NCI-H69 (cell line): ENCODE measurements at regions not wholly inside any gene's neighbourhood (a gene's known extent, or its start where the extent isn't known, plus 50 kb on each side); places are given as distances from the start of the nearest gene placed in this dataset.
"Not testable (repeated sequence)": the region's sequence is repeated elsewhere in the genome, so short reads cannot be mapped to it uniquely, and the experiment has no call there.

Experiments used
- DNase-seq: peaks from one replicate; lab custom pipeline; 2025; lab: John Stamatoyannopoulos, UW

DNA sequence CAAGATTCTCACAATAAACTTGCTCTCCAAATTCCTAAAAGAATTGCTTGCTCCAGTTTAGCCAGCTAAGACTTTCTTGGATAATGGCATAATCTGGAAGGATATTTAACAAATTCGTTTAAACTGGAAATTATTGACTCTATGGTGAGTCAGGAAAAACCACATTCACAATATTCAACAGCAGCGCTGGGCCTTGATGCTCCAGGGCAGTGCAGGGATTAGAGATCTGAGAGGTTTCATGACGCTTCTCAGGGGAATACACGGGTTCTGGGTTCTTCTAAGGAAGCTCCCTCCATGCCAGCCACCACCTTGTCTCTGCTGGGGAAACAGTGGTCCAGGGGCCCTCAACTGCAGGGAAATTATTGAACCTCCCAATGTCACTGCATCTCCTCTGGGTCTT, 123.3 kb upstream of the FAM20C start:
- DNase-seq = not testable (repeated sequence)

DNA sequence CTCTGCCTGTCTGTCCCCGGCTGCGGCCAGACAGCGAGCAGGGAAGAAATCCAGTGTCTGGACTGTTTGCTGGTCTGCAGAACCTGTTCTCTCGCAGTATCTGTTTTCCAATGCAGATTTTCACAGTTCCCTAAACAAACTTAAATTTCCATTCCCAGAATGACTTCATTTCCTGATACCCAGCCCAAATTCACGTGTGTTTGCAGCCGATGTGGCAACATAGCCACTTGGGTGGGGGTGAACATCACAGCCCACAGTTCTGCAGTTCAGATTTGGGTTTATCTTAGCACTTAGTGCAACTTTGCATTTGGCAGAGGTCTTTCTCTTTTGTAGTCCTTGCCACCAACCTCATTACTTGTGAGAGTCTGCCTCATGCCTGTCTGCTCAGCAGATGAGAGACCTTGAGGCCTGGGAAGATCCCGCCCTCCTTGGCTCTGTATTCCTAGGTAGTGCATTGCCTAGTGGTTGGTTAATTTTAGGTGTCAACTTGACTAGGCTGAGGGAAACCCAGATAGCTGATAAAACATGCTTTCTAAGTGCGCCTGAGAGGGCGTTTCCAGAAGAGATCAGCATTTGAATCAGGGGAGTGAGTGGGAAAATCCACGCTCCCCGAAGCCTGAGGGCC, 122.8 kb upstream of the FAM20C start:
- DNase-seq = not testable (repeated sequence)

DNA sequence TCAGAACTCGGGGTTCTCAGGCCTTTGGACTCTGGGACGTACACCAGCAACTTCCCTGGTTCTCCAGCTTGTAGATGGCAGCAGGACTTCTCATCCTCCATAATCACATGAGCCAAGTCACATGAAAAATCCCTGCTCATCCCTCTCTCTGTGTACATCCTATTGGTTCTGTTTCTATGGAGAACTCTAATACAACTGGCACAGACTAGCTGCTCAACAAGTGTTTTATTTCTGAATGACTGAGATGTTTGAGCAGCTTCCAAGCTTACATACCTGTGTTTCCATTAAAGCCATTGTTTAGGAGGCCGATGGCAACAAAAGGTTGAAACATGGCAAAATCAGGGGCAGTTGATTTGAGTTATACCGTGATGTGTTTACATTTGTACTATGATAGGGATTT, 122.2 kb upstream of the FAM20C start:
- DNase-seq = not testable (repeated sequence)

DNA sequence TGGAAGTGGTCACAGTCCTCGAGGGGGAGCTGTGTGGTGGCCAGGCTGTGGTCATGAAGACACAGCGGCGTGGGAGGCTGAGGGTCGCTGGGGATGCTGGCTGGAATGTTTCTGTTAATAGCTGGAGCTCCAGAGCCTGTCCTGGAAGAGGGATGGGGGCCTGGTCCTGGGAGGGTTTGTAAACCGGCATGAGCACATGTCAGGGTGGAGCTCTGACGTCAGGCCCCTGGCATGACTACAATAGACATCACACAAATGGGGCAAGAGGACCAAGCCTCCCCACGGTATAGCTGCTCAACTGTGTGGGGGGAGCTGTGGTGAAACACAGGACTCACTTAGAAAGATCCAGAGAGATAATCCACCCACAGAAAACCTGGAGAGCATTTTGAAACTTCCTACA, 121.4 kb upstream of the FAM20C start:
- not testable (repeated sequence) for DNase-seq

DNA sequence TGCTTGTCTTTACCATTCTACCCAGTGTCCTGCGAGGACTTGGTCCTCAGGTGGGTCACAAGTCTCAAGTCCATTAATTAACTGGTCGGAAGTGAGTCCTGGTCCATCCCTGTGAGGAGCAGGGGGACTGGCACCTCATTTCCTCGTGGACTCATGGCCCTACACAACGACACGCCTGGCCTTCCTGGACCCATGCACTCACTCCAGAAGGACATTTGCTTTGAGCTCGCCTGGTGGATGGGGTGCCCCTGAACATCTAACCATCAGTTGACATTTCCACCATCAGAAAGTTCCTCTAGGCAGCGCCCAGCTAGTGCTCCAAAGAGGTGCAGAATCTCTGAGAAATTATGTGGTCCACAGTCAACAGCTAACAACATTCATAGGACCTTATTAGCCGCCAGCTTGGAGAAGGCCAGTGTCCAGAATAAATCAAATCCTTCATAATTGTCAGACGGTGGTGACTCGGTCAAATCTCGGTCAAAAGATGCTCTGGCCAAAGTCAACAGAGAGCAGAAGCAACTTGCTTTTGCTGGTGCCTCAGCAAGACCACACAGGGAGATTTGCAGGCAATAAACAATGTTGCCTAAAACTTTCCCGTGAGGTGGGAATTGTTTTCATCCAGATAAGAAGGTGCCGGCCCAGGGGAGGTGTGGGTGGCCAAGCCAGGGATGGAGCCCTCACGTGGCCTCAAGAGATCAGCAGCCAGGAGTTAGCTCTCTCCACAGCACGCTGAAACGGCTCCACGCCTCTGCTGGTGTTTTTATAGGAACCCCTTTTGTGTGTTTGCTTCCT, 119.9 kb upstream of the FAM20C start:
- not testable (repeated sequence) for DNase-seq

DNA sequence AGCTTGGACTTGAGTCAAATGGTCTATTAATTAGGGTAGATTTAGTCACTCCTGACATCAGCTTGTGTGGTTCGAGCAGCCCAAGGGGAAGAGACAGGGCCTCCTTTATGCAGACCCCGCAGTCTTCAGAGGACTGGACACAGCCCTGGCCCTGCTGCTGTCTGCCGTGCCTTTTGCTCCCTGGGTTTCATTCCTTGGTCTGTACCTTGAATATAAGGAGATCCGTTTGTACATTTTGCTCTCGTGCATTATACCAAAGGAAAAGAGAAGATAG, 119.4 kb upstream of the FAM20C start:
- DNase-seq = not testable (repeated sequence)

DNA sequence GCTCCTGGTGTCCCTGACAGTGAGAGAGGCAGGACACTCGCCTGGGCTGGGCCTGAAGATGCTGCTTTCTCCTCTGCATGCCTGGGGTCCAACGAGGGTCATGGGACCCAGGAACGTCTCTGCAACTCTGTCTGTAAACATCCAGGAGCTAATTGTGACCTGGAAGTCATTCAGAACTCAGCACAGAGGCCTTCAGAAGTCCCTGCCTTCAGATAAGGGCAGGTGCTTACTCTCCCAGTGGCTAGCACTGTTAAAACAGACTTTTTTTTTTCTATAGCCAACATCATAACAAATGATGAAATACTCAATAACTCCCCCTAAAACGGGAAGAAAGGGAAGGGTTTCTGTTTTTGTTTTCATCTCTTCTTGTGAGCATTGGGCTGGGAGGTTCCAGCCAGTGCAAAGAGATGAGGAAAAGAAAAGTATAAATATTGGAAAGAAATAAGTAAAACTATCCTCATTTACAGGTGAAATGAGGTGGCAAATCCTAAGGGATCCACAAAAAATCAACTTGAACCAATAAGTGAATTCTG, 118.3 kb upstream of the FAM20C start:
- not testable (repeated sequence) for DNase-seq

DNA sequence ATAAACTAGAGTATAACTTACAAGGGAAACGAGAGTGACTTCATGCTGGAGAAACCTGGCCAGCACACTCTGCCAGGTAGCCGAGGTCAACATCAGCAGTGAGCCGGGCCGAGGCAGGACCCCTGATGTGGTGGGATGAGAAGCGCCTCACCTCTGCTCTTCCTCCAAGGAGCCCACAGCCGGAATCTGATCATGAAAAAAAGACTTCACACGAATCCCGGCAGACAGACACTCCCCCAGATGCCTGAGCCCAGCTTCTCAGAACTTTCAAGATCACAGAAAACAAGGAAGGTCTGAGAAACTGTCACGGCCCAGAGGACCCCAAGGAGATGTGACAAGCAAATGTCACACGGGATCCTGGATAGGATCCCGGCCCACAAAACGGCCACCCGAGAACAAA, 116.9 kb upstream of the FAM20C start:
- not testable (repeated sequence) for DNase-seq

DNA sequence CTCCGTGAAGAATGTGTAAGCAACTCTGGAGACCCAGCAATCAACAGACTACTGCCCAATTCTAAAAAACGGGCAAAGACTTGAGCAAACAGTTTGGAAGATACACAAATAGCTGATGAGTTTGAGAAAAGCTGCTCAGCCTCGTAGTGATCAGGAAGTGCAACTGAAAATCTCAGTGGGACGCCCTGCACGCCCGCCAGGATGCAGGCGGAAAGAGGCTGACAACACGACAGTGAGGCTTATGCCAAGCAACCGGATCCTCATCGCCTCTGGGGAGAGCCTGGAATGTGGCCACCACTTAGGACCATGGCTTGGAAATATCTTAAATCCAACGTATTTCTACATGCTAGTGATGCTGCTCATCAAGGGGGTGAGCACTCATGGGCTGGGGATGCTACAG, 116.2 kb upstream of the FAM20C start:
- DNase-seq = not testable (repeated sequence)

DNA sequence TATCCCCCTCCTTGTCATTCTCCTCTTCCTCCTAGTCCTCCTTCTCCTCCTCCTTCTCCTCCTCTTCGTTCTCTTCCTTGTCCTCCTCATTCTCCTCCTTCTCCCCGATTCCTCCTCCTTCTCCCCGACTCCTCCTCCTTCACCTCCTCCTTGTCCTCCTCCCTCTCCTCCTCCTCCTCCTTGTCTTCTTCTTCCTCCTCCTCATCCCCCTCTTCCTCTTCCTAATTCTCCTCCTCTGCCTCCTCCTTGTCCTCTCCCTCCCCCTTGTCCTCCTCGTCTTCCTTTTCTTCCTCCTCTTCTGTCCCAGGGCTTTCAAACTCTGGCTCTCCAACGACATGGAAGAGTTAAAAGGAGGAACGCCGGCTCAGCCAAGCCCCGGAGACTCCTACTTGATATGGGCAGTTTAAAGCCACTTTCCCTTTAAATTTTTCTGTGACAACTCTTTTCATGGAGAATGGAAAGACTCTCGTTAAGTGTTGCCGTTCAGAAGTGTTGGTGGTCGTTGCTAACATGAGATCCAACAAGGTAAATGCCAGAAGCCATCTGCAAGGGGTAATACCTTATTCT, 115.5 kb upstream of the FAM20C start:
- not testable (repeated sequence) for DNase-seq

DNA sequence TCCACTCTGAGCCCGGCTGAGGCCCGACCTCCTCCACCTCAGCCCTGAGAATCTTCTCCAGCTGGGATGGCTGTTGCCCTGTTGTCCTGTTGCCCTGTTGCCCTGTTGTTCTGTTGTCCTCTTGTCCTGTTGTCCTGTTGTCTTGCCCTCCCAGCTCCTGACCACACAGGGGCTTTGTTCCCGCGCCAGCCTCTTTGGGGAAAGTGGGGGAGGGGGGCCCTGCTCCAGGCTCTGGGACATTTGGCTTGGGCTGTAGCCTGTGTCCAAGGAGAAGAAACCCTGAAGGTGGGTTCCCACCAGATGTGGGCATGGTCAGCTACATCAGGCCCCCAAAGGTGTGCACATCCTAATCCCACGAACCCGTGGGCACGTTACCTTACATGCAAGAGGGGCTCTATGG, 113.5 kb upstream of the FAM20C start:
- not testable (repeated sequence) for DNase-seq

DNA sequence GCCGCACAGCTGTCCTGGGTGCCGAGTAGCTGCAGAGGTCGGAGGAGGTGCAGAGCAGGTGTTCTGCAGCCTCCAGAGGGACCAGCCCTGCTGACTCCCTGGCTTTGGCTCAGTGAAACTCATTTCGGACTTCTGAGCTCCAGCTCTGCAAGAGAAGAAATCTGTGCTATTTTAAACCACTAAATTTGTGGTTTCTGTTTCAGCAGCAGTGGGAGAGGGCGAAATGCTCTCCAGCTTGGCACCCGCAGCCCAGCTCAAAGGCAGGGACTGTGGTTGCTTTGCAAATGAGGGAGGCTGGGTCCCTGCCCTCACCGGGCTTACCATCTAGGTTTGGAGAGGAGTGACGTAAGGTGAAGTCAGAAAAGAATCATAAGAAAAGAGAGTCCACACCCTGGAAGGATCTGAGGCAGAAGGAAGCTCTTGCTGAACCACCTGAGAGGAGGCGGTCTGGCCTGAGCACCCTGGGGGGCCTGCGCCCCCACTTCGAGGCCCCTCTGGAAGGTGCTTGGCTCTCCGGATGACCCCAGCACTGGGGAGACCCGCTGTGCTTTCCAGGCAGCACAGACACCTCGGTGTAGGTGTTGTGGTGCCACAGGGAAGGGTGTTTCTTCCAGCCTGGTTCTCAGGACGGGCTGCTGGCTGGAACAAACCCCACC, 112.8 kb upstream of the FAM20C start:
- not testable (repeated sequence) for DNase-seq

DNA sequence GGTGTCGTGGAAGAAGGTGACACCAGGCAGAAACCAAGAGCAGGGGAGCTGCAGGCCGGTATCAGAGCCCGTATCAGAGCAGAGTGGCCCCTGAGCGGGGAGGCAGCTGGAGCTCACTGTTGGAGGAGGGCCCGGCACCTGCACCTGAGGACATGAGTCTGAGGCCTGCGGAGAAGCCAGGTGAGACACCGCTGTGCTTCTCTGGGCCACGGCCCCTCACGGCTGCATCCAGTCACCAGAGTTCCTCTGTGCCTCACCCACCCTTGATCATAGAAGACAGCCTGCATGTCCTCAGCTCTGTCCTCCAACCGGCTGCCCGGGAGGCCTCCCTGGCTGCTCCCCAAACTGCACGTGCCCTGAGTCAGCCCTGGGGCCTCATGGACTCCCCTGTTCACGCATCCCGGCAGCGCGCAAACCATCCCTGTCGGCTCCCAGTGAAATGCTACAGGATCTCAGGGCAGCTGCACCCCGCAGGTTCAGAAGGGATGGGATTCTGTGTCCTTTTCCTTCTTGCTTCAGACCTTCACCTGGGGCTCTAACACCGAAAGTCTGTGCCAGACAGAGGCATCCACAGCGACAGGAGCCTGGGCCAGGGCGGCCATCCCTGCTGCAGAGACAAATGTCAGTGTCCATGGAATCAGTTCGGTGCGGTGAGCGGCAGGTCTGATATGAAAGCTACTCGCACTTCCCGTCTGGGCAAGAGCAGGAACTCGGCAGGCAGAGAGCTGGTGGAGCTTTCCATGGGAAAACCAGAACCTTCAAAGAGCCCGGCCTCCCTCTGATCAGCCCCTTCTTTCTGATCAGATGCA, 111.9 kb upstream of the FAM20C start:
- DNase-seq = no peak

DNA sequence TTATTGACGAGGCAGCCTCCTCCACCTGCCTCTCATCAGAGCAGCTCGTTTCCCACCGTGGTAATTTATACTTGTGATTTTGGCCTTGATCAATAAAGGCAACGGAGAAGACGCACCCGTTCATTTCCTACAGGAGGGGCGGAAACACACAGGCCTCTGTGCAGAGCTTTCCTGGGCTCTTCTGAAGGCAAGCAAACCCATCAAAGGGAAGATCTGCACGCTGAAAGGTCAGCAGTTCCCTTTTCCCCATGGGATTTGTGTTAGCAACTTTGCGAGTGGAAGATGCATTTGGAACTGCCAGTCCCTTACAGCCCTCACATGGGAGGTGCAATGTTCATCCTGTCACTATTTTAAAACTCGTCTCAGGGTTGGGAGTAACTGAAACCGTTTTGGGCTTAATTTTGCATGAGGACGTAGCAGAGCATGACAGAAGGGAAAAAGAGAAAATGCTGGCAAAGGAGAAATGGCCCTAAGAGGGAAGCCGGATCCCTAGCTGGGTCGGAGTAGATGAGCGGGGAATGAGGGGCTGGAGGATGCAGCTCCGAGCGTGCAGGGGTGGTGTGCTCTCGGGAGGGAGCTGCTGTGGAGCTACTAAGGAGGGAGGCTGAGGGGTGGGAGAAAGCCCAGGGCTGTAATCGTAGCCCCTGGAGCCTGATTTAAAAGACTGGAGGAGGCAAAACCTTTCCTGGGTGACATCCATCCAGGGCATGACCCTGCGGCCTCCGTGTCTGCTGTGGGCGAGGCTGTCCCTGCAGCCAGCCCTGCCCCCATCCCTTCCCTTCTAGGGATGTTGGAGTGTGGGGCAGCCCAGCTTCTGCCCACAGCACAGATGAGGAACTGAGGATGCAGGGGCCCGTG, 111.1 kb upstream of the FAM20C start:
- DNase-seq = no peak

DNA sequence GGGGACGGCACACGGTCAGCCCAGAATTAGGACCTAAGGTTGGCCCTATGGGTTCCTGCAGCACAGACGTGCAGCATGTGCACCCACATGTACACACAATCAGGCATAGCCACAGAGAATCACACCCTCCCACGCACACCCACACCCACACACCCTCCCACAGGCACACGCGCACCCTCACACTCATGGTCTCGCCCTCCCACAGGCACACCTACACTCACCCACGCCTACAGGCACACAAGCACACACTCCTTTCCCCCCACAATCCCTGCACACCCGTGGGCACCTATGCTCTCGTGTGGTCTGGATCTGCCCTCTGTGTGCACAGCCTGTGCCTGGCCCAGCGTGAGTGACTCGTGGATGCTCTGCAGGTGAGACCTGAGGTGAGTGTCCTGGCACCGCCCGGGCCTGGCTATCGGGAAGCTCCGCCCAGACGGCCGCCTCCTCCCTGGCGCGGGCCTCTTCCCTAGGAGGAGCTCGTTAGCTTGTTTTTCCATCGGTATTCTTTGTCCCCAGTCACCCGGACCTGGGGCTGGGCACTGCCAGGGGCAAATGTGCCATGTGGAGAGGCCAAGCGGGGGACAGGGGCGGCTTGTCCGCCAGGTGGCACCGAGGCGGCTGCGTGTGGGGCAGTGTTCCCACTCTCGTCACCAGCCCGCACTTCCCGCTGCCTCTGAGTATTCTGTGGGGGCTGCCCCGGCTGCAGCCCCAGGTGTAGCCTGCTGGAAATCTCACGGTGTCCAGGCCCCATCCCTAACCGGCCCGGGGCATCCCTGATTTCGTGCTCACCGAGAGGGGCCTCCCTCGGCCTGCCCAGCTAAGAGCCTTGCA, 110.2 kb upstream of the FAM20C start:
- no peak for DNase-seq

DNA sequence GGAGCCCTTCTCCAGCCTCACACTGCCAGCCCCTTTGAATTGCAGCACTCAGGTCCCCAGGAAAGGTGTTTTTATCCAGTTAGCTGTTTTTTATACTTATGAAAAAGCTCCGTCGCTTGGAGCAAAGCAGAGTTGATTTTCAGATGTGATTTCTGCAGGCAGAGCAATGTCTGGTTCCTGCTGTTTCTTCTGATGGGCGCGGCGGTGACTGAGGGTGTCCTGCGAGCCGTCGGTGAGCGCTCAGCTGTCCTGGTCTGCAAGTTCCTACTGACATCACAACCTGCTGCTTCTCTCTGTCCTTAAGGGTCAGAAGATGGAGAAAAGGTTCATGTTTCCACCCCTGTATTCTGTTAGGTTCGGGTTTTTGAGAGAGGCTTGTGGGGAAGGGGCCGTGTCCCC, 109.6 kb upstream of the FAM20C start:
- no peak for DNase-seq

DNA sequence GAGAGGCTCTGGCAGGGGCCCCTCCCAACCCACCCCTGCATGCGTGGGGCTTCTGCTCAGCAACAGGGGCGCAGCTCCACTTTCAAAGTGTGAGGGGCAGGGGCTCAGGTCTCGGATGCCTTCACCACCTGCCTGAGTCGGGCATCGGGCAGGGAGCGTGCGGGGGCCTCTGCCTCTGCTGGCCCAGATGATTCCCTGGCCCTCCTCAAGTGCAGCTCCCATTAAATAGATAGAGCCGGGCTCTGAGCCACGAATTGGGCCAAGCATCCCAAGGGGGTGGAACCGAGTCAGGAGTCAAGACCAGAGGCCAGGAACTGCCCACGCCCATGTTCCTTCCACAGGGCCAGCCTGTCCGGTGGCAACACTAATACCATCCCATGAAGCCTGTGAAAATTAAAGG, 108.9 kb upstream of the FAM20C start:
- no peak for DNase-seq

DNA sequence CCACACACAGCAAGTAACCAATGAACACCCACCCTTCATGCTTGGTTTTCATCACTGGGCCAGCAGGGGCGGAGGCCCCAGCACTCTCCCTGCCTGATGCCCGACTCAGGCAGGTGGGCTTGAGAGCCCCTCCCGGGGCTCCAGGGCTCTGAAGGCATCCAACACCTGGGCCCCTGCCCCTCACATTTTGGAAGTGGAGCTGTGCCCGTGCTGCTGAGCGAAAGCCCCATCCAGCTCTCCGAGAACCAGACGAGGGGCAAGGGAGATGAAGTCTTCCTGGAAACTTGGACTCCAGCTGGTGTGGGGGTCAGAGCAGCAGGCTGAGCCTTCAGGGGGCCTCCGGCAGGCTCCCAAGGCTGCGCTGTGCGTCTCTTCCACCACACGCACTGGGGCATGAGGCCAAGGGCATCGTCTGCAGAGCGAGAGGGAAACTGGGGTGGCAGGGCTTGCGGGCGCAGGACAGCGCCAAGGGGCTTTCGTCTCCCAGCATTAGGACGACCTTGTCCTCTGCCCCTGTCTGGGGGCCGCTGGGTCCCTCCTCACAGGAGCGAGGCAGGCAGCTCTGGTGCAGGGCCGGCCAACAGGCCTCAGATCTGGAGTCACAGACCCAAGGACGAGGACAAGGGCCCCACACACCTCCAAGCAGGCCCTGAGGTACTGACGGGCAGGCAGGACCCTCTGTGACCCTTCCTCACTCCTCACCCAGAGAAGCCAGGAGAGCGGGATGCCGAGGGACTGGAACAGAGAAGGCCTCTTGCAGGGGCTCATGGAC, 108.3 kb upstream of the FAM20C start:
- no peak for DNase-seq

DNA sequence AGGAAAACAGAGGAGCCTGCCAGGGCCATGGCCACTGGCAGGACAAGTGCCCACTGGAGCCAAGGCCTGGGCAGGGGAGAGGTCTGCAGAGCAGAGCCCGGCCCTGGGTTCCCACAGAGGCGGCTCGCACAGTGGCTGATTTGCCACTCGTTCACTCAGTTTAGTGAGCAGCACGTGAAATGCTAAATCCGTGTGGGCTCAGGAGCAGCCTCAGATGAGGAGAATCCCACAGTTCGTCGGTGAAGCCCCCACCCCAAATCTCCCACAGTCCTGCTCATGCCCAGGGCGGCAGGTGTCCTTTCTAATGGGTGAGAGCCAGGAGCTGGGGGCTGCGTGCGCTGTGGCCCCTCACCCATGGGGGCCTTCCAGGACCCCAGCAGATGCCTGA, 107.7 kb upstream of the FAM20C start:
- no peak for DNase-seq
